Trophoblast cell (in vitro differentiated cells and primary cell): ENCODE measurements at regions not wholly inside any gene's neighbourhood (a gene's known extent, or its start where the extent isn't known, plus 50 kb on each side); places are given as distances from the start of the nearest gene placed in this dataset.
A peak's percentile ranks its signal among the peaks of the same experiment; 100 is the strongest.

Source experiments
- DNase-seq, 2 donors: peaks; one replicate each; pipeline ENCODE4 v3.0.0-alpha.2; 2016
- H2AFZ ChIP-seq: 2 replicates; pipeline ENCODE4 v1.6.1; 2013; ENCODE audit warnings: low read length, moderate library complexity, mild to moderate bottlenecking; ENCODE audit not compliant: insufficient read depth, poor library complexity
- H2AK5ac ChIP-seq: 2 replicates; pipeline ENCODE4 v1.6.1; 2013; ENCODE audit warnings: mild to moderate bottlenecking, low read length
- H2BK120ac ChIP-seq: 2 replicates; pipeline ENCODE4 v1.6.1; 2013; ENCODE audit warnings: low read length, mild to moderate bottlenecking, moderate library complexity; ENCODE audit not compliant: insufficient read depth, poor library complexity
- H2BK12ac ChIP-seq: 2 replicates; pipeline ENCODE4 v1.6.1; 2013; ENCODE audit warnings: mild to moderate bottlenecking, low read length, moderate library complexity
- H2BK5ac ChIP-seq: 2 replicates; pipeline ENCODE4 v1.6.1; 2013; ENCODE audit warnings: low read length, low read depth, moderate library complexity, mild to moderate bottlenecking; ENCODE audit not compliant: poor library complexity
- H3K14ac ChIP-seq: 2 replicates; pipeline ENCODE4 v1.6.1; 2013; ENCODE audit warnings: mild to moderate bottlenecking, low read length
- H3K18ac ChIP-seq: 2 replicates; pipeline ENCODE4 v1.6.1; 2013; ENCODE audit warnings: mild to moderate bottlenecking, low read length
- H3K23ac ChIP-seq: 2 replicates; pipeline ENCODE4 v1.6.1; 2013; ENCODE audit warnings: low read length
- H3K27ac ChIP-seq: 2 replicates; pipeline ENCODE4 v1.5.1; 2013; ENCODE audit warnings: low read depth, mild to moderate bottlenecking, inconsistent platforms, low read length, moderate library complexity
- H3K27me3 ChIP-seq: 2 replicates; pipeline ENCODE4 v1.6.1; 2013; ENCODE audit warnings: inconsistent platforms, mild to moderate bottlenecking, low read length, moderate library complexity; ENCODE audit not compliant: insufficient read depth
- H3K36me3 ChIP-seq, 2 experiments: 1 replicate in 1 of 2; 2 replicates in 1 of 2; pipeline ENCODE4 v1.6.1; 2013; ENCODE audit warnings: low read length in 2 of 2, mild to moderate bottlenecking in 2 of 2, moderate library complexity in 1 of 2; ENCODE audit not compliant: insufficient read depth in 2 of 2, control insufficient read depth in 1 of 2
- H3K4ac ChIP-seq: 2 replicates; pipeline ENCODE4 v1.6.1; 2013; ENCODE audit warnings: low read depth, mild to moderate bottlenecking, low read length, moderate library complexity
- H3K4me1 ChIP-seq, 2 experiments: 1 replicate in 1 of 2; 2 replicates in 1 of 2; pipeline ENCODE4 v1.6.1; 2013; ENCODE audit warnings: low read length in 2 of 2, mild to moderate bottlenecking in 2 of 2, moderate library complexity in 1 of 2; ENCODE audit not compliant: insufficient read depth in 2 of 2, control insufficient read depth in 1 of 2
- H3K4me2 ChIP-seq: 2 replicates; pipeline ENCODE4 v1.6.1; 2013; ENCODE audit warnings: inconsistent platforms, mild to moderate bottlenecking, low read length, moderate library complexity
- H3K4me3 ChIP-seq: 2 replicates; pipeline ENCODE4 v1.5.1; 2013; ENCODE audit warnings: mild to moderate bottlenecking, low read depth, low read length, inconsistent platforms
- H3K79me1 ChIP-seq: one replicate; pipeline ENCODE4 v1.6.1; 2013; ENCODE audit warnings: low read length
- H3K79me2 ChIP-seq: 2 replicates; pipeline ENCODE4 v1.6.1; 2013; ENCODE audit warnings: low read length, mild to moderate bottlenecking; ENCODE audit not compliant: control insufficient read depth, insufficient read depth, poor library complexity
- H3K9ac ChIP-seq: 2 replicates; pipeline ENCODE4 v1.6.1; 2013; ENCODE audit warnings: mild to moderate bottlenecking, low read length
- H3K9me3 ChIP-seq: 2 replicates; pipeline ENCODE4 v1.6.1; 2013; ENCODE audit warnings: low read depth, mild to moderate bottlenecking, control low read depth, inconsistent platforms, low read length; ENCODE audit not compliant: insufficient read depth
- H4K12ac ChIP-seq: 2 replicates; pipeline ENCODE4 v1.6.1; 2013; ENCODE audit warnings: low read depth, mild to moderate bottlenecking, low read length, moderate library complexity
- H4K8ac ChIP-seq: 2 replicates; pipeline ENCODE4 v1.6.1; 2013; ENCODE audit warnings: low read depth, mild to moderate bottlenecking, low read length, moderate library complexity
- H4K91ac ChIP-seq: one replicate; pipeline ENCODE4 v1.6.1; 2013; ENCODE audit warnings: low read depth, mild to moderate bottlenecking, low read length, moderate library complexity
- WGBS: extraction: QIAGEN DNeasy Blood & Tissue Kit; methylation state at CpG from one replicate; pipeline ENCODE4 v1.1.7; 2013; ENCODE audit warnings: missing lambda C conversion rate; ENCODE audit not compliant: insufficient read length, insufficient coverage; ENCODE audit errors: extremely low coverage; 5-methylcytosine and 5-hydroxymethylcytosine counted together

DNA sequence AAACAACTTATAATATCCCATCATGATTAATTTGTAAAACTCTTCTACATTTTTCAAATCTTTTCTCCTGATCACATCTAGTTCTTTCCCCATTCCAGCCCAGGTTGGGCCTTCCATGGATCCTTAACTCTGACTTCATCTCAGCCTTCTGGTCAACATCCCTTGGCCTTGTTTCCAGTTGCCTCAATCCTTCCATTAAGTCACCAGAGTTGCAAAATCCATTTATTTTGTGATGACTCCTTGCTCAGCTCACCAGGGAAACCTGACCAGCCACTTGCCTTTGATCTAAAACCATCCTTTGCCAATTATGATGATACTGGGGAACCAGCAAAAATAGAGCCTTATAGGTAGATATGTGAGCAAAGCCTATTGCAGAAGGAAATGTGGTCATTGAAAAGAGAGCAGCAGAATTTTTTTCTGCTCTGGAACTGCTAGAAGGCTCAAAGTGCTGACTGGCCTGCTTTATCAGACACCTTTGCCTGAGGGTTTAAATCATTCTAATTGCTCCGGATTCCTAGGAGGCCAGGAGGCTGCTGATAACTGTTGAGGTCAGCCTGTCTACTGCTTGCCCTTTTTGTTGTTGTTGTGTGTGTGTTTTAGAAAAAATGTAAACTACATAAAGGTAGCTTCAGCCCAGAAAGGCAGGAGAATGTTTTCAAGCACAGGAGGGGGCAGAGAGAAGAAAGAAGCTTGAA is 512.2 kb upstream of the GRIA1 start:
- no peaks in the 10 kb centered on the region for H3K79me2 ChIP-seq
- H4K91ac ChIP-seq, result no peak overlapping the region
- no peak overlapping the region for H3K4me3 ChIP-seq
- no peak overlapping the region for H3K4ac ChIP-seq
- no peaks in the 10 kb centered on the region for H3K79me1 ChIP-seq
- no peaks in the 10 kb centered on the region for H3K9me3 ChIP-seq
- H4K8ac ChIP-seq, result no peak overlapping the region
- H3K14ac ChIP-seq, result no peak overlapping the region
- H2AK5ac ChIP-seq, result no peak overlapping the region
- DNase-seq, result peak; percentile 71 to 94
- no peak overlapping the region for H3K18ac ChIP-seq
- H3K4me1 ChIP-seq, result peaks cover 3 to 5% of the 10 kb centered on the region in 2 experiments
- no peak overlapping the region for H2BK5ac ChIP-seq
- no peak overlapping the region for H3K27ac ChIP-seq
- no peaks in the 10 kb centered on the region for H3K36me3 ChIP-seq
- no peaks in the 10 kb centered on the region for H3K27me3 ChIP-seq
- H4K12ac ChIP-seq, result no peak overlapping the region
- H3K4me2 ChIP-seq, result no peak overlapping the region
- no peak overlapping the region for H2AFZ ChIP-seq
- no peak overlapping the region for H2BK120ac ChIP-seq
- no peak overlapping the region for H3K23ac ChIP-seq
- H3K9ac ChIP-seq, result no peak overlapping the region
- H2BK12ac ChIP-seq, result no peak overlapping the region
- no CpG with 5 or more reads among the region's 1 CpG for WGBS

DNA sequence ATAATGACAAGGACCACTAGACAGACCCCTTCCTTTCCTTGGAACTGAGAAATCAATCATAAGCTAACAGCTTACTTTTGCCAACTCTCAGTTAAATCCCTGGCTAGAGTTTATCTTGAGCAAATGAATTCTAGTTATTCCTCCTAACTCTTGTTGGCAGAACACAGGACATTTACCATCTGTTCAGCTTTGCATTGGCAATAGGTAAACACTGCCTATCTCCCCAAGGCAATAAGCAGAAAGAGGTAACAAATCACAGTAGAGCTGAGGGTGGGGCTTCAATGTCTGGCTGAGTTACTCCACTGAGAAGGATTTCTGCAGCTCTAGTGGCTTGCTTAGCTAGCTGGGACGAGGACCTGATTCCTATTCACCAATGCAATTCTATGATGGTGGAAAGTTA is 503.3 kb upstream of the GRIA1 start:
- WGBS, result no CpG with 5 or more reads among the region's 1 CpG
- H3K23ac ChIP-seq, result no peak overlapping the region
- H3K9me3 ChIP-seq, result no peaks in the 10 kb centered on the region
- no peaks in the 10 kb centered on the region for H3K36me3 ChIP-seq
- DNase-seq, result no peak
- H2AFZ ChIP-seq, result no peak overlapping the region
- no peak overlapping the region for H2AK5ac ChIP-seq
- H3K18ac ChIP-seq, result no peak overlapping the region
- H4K91ac ChIP-seq, result no peak overlapping the region
- H3K4me3 ChIP-seq, result no peak overlapping the region
- no peak overlapping the region for H2BK5ac ChIP-seq
- no peaks in the 10 kb centered on the region for H3K27me3 ChIP-seq
- H3K79me2 ChIP-seq, result no peaks in the 10 kb centered on the region
- H3K9ac ChIP-seq, result no peak overlapping the region
- no peak overlapping the region for H3K4me2 ChIP-seq
- no peaks in the 10 kb centered on the region for H3K4me1 ChIP-seq
- H3K27ac ChIP-seq, result no peak overlapping the region
- H4K8ac ChIP-seq, result no peak overlapping the region
- H2BK120ac ChIP-seq, result no peak overlapping the region
- H3K14ac ChIP-seq, result no peak overlapping the region
- H2BK12ac ChIP-seq, result no peak overlapping the region
- no peak overlapping the region for H3K4ac ChIP-seq
- H3K79me1 ChIP-seq, result no peaks in the 10 kb centered on the region
- H4K12ac ChIP-seq, result no peak overlapping the region

DNA sequence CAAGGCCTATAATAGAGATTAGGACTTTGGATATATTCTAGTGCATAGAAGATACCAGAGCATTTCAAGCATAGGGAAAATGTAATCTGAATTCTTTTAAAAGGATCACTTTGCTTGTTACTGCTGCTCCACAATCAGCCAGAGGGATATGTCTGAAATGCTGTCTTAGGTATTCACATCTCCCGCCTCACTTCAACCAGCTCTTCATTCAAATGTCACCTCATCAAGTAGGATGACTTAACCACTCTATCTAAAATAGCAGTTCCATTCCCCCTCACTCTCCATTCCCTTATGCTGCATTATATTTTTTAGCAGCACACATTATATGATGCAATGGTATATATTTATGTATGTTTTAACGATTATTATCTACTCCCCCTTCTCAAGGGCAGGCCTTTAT is 500.3 kb upstream of the GRIA1 start:
- no peak overlapping the region for H2AFZ ChIP-seq
- no peak overlapping the region for H3K4me3 ChIP-seq
- peak in 1 of 2 donors; percentile 19 for DNase-seq
- no peaks in the 10 kb centered on the region for H3K36me3 ChIP-seq
- H2BK120ac ChIP-seq, result no peak overlapping the region
- no peak overlapping the region for H4K8ac ChIP-seq
- no CpG with 5 or more reads among the region's 2 CpGs for WGBS
- no peak overlapping the region for H4K91ac ChIP-seq
- H2AK5ac ChIP-seq, result no peak overlapping the region
- H3K18ac ChIP-seq, result no peak overlapping the region
- H3K4me1 ChIP-seq, result no peaks in the 10 kb centered on the region
- H3K9ac ChIP-seq, result no peak overlapping the region
- H3K9me3 ChIP-seq, result no peaks in the 10 kb centered on the region
- no peak overlapping the region for H3K4me2 ChIP-seq
- H3K27ac ChIP-seq, result no peak overlapping the region
- H2BK5ac ChIP-seq, result no peak overlapping the region
- no peak overlapping the region for H4K12ac ChIP-seq
- no peaks in the 10 kb centered on the region for H3K27me3 ChIP-seq
- H2BK12ac ChIP-seq, result no peak overlapping the region
- no peak overlapping the region for H3K23ac ChIP-seq
- H3K79me2 ChIP-seq, result no peaks in the 10 kb centered on the region
- H3K4ac ChIP-seq, result no peak overlapping the region
- H3K14ac ChIP-seq, result no peak overlapping the region
- no peaks in the 10 kb centered on the region for H3K79me1 ChIP-seq

DNA sequence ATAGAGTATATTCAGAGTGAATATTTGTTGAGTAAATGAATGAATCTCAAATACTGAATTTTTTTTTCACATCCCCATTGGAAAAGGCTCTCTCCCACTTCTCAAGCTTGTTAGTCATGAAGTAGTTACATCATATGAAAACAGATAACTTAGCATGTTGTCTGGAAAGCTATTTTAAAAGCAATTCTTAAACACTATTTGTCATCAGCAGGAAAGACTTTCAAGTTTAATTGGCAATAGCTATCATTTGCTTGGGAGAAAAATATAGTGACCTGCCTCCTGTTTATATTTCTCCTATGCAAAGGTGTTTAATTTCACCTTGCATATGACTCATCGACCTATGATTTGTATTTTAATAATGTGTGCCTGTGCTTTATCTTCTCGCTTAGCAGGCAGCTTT is 499.8 kb upstream of the GRIA1 start:
- Histone ChIP-seq H3K4me3 (no peak overlapping the region), H3K14ac (no peak overlapping the region), H3K79me2 (no peaks in the 10 kb centered on the region), H2BK120ac (no peak overlapping the region), H4K8ac (no peak overlapping the region), H3K23ac (no peak overlapping the region), H3K27me3 (no peaks in the 10 kb centered on the region), H2AFZ (no peak overlapping the region), H3K36me3 (no peaks in the 10 kb centered on the region), H3K9ac (no peak overlapping the region), H3K4me1 (no peaks in the 10 kb centered on the region), H4K91ac (no peak overlapping the region), H3K9me3 (no peaks in the 10 kb centered on the region), H3K27ac (no peak overlapping the region), H3K18ac (no peak overlapping the region), H3K4me2 (no peak overlapping the region), H3K4ac (no peak overlapping the region), H2AK5ac (no peak overlapping the region), H3K79me1 (no peaks in the 10 kb centered on the region), H2BK5ac (no peak overlapping the region), H4K12ac (no peak overlapping the region), H2BK12ac (no peak overlapping the region)
- no CpG with 5 or more reads among the region's 2 CpGs for whole genome bisulfite sequencing
- peak in 1 of 2 donors; percentile 21 for DNase-seq
